ENCODE measurements at regions not wholly inside any gene's neighbourhood (a gene's known extent, or its start where the extent isn't known, plus 50 kb on each side); places are given as distances from the start of the nearest gene placed in this dataset.
"Not testable (repeated sequence)": the region's sequence is repeated elsewhere in the genome, so short reads cannot be mapped to it uniquely, and the experiment has no call there.

- no peak for DNase-seq
Observed at GRCh38 chr3:11898611-11899325, 52.1 kb upstream of the TAMM41 start.

GRCh38 chr3:11899389-11899788 is 52.7 kb upstream of the TAMM41 start:
- DNase-seq: not testable (repeated sequence)

GRCh38 chr3:11899826-11900225 is 53.1 kb upstream of the TAMM41 start:
- DNase-seq: no peak

GRCh38 chr3:11900824-11901223 is 54.1 kb upstream of the TAMM41 start:
- no peak for DNase-seq

GRCh38 chr3:11901286-11901875 is 54.7 kb upstream of the TAMM41 start:
- no peak for DNase-seq

GRCh38 chr3:11903047-11903446 is 56.4 kb upstream of the TAMM41 start:
- DNase-seq: no peak

- DNase-seq: no peak
Observed at GRCh38 chr3:11903447-11903846, 56.8 kb upstream of the TAMM41 start.

GRCh38 chr3:11904157-11904556 is 57.5 kb upstream of the TAMM41 start:
- DNase-seq: no peak

GRCh38 chr3:11906407-11906806 is 59.7 kb upstream of the TAMM41 start:
- no peak for DNase-seq

GRCh38 chr3:11907667-11908660 is 61.3 kb upstream of the TAMM41 start:
- peak in 17 of 51 donors; percentile 3 to 45 (median 14) for DNase-seq

GRCh38 chr3:11908981-11909698 is 62.5 kb upstream of the TAMM41 start:
- no peak for DNase-seq

GRCh38 chr3:11909726-11910125 is 63.0 kb upstream of the TAMM41 start:
- no peak for DNase-seq

- not testable (repeated sequence) for DNase-seq
Observed at GRCh38 chr3:11910216-11910930, 63.7 kb upstream of the TAMM41 start.

GRCh38 chr3:11910971-11911531 is 64.4 kb upstream of the TAMM41 start:
- no peak for DNase-seq

GRCh38 chr3:11911887-11912286 is 65.2 kb upstream of the TAMM41 start:
- not testable (repeated sequence) for DNase-seq

GRCh38 chr3:11913316-11913715 is 66.6 kb upstream of the TAMM41 start:
- no peak for DNase-seq

GRCh38 chr3:11914041-11914440 is 67.4 kb upstream of the TAMM41 start:
- DNase-seq: no peak

- no peak for DNase-seq
Observed at GRCh38 chr3:11914651-11915050, 68.0 kb upstream of the TAMM41 start.

GRCh38 chr3:11915621-11916424 is 69.1 kb upstream of the TAMM41 start:
- DNase-seq: no peak

- DNase-seq: not testable (repeated sequence)
Observed at GRCh38 chr3:11916425-11916762, 69.7 kb upstream of the TAMM41 start.
